ENCODE measurements at regions not wholly inside any gene's neighbourhood (a gene's known extent, or its start where the extent isn't known, plus 50 kb on each side); places are given as distances from the start of the nearest gene placed in this dataset.
"Not testable (repeated sequence)": the region's sequence is repeated elsewhere in the genome, so short reads cannot be mapped to it uniquely, and the experiment has no call there.

- DNase-seq (ENCODE audit: low read depth in 2 of 2) = no peak
These were observed 73.2 kb downstream of the ZIC4 start for GRCh38 chr3:147333098-147333497.

GRCh38 chr3:147328711-147329110 is 77.6 kb downstream of the ZIC4 start:
- DNase-seq (ENCODE audit: low read depth in 2 of 2) = no peak

GRCh38 chr3:147324356-147324755 is 82.0 kb downstream of the ZIC4 start:
- no peak for DNase-seq (ENCODE audit: low read depth in 2 of 2)

GRCh38 chr3:147318900-147319299 is 87.4 kb downstream of the ZIC4 start:
- DNase-seq (ENCODE audit: low read depth in 2 of 2) = no peak

GRCh38 chr3:147317080-147317479 is 89.3 kb downstream of the ZIC4 start:
- not testable (repeated sequence) for DNase-seq (ENCODE audit: low read depth in 2 of 2)

GRCh38 chr3:147313513-147313912 is 92.8 kb downstream of the ZIC4 start:
- DNase-seq (ENCODE audit: low read depth in 2 of 2) = no peak

- DNase-seq (ENCODE audit: low read depth in 2 of 2) = no peak
These were observed 93.5 kb downstream of the ZIC4 start for GRCh38 chr3:147312786-147313280.

- no peak for DNase-seq (ENCODE audit: low read depth in 2 of 2)
These were observed 94.6 kb downstream of the ZIC4 start for GRCh38 chr3:147311716-147312115.

GRCh38 chr3:147305533-147306250 is 100.7 kb downstream of the ZIC4 start:
- DNase-seq (ENCODE audit: low read depth in 2 of 2) = peak; percentile 60 to 66

- no peak for DNase-seq (ENCODE audit: low read depth in 2 of 2)
These were observed 101.6 kb downstream of the ZIC4 start for GRCh38 chr3:147304756-147305155.

GRCh38 chr3:147301781-147302180 is 104.6 kb downstream of the ZIC4 start:
- peak; percentile 27 to 49 for DNase-seq (ENCODE audit: low read depth in 2 of 2)

- DNase-seq (ENCODE audit: low read depth in 2 of 2) = no peak
These were observed 106.7 kb downstream of the ZIC4 start for GRCh38 chr3:147299656-147300055.

- DNase-seq (ENCODE audit: low read depth in 2 of 2) = peak; percentile 99
These were observed 107.8 kb downstream of the ZIC4 start for GRCh38 chr3:147298511-147298982.

GRCh38 chr3:147297761-147298350 is 108.5 kb downstream of the ZIC4 start:
- DNase-seq (ENCODE audit: low read depth in 2 of 2) = no peak

- DNase-seq (ENCODE audit: low read depth in 2 of 2) = not testable (repeated sequence)
These were observed 119.0 kb downstream of the ZIC4 start for GRCh38 chr3:147287370-147287769.

- no peak for DNase-seq (ENCODE audit: low read depth in 2 of 2)
These were observed 136.4 kb downstream of the ZIC4 start for GRCh38 chr3:147269907-147270306.

- no peak for DNase-seq (ENCODE audit: low read depth in 2 of 2)
These were observed 138.9 kb downstream of the ZIC4 start for GRCh38 chr3:147267434-147267833.

- no peak for DNase-seq (ENCODE audit: low read depth in 2 of 2)
These were observed 148.4 kb downstream of the ZIC4 start for GRCh38 chr3:147257944-147258343.

- DNase-seq (ENCODE audit: low read depth in 2 of 2) = no peak
These were observed 149.6 kb downstream of the ZIC4 start for GRCh38 chr3:147256739-147257138.

- DNase-seq (ENCODE audit: low read depth in 2 of 2) = peak in 1 of 2 experiments; percentile 1
These were observed 159.4 kb downstream of the ZIC4 start for GRCh38 chr3:147246906-147247305.

GRCh38 chr3:147245638-147246037 is 160.7 kb downstream of the ZIC4 start:
- DNase-seq (ENCODE audit: low read depth in 2 of 2) = not testable (repeated sequence)

- DNase-seq (ENCODE audit: low read depth in 2 of 2) = not testable (repeated sequence)
These were observed 161.3 kb downstream of the ZIC4 start for GRCh38 chr3:147245022-147245421.

GRCh38 chr3:147244397-147244796 is 161.9 kb downstream of the ZIC4 start:
- no peak for DNase-seq (ENCODE audit: low read depth in 2 of 2)

All from fibroblast of skin of left biceps (primary cell).